OCI-LY3 (cell line): ENCODE measurements at regions not wholly inside any gene's neighbourhood (a gene's known extent, or its start where the extent isn't known, plus 50 kb on each side); places are given as distances from the start of the nearest gene placed in this dataset.

ENCODE experiments used
- H2AFZ ChIP-seq: fragments of 200-600, 300-600 bp; shearing (Covaris generic); 2 replicates; pipeline ENCODE4 v1.6.0; 2014; ENCODE audit warnings: antibody characterized with exemption, low read depth, low read length
- H3K27ac ChIP-seq: fragments of 200-600, 300-600 bp; sonication (generic); 2 replicates; pipeline ENCODE4 v1.5.1; 2014; ENCODE audit warnings: mild to moderate bottlenecking, low read length, moderate library complexity, mixed read lengths
- H3K27me3 ChIP-seq: fragments of 200-600, 300-600 bp; sonication (generic); 2 replicates; pipeline ENCODE4 v1.6.1; 2014; ENCODE audit warnings: low read depth, low read length, mixed read lengths
- H3K36me3 ChIP-seq: fragments of 200-600, 300-600 bp; sonication (generic); replicated peaks from 2 replicates; pipeline ENCODE3; 2014; ENCODE audit warnings: low read depth, low read length, mixed read lengths
- H3K4me1 ChIP-seq: fragments of 300-600, 200-600 bp; sonication (generic); 2 replicates; pipeline ENCODE4 v1.6.1; 2014; ENCODE audit warnings: low read length, mixed read lengths
- H3K4me2 ChIP-seq: fragments of 200-600, 300-600 bp; sonication (generic); 2 replicates; pipeline ENCODE4 v1.6.1; 2014; ENCODE audit warnings: low read length, mixed read lengths
- H3K4me3 ChIP-seq: fragments of 300-600, 200-600 bp; sonication (generic); 2 replicates; pipeline ENCODE4 v1.5.1; 2014; ENCODE audit warnings: antibody characterized with exemption, mild to moderate bottlenecking, low read length, moderate library complexity
- H3K79me2 ChIP-seq: fragments of 300-600, 200-600 bp; shearing (Covaris generic); 2 replicates; pipeline ENCODE4 v1.6.1; 2014; ENCODE audit warnings: mild to moderate bottlenecking, low read length, mixed read lengths
- H3K9ac ChIP-seq: fragments of 300-600, 200-600 bp; shearing (Covaris generic); 2 replicates; pipeline ENCODE4 v1.6.0; 2014; ENCODE audit warnings: mild to moderate bottlenecking, low read length, moderate library complexity
- H3K9me3 ChIP-seq: fragments of 200-600, 300-600 bp; shearing (Covaris generic); 2 replicates; pipeline ENCODE4 v1.6.1; 2014; ENCODE audit warnings: low read length, mixed read lengths; ENCODE audit not compliant: insufficient read depth
- H4K20me1 ChIP-seq: fragments of 200-600, 300-600 bp; sonication (generic); 2 replicates; pipeline ENCODE4 v1.6.1; 2016; ENCODE audit warnings: low read length, mixed read lengths; ENCODE audit not compliant: insufficient read depth
- EZH2phosphoT487 ChIP-seq: fragments of 200-600 bp; shearing (Covaris generic); IDR thresholded peaks from 2 replicates; pipeline ENCODE4 v1.6.1; 2018; ENCODE audit warnings: antibody characterized with exemption, mixed run types, low read depth
- TF ChIP-seq, protein P1 (sequence below): fragments of 200-600, 300-600 bp; sonication (generic); IDR thresholded peaks from 2 replicates; pipeline ENCODE4 v1.5.1; 2014; ENCODE audit warnings: antibody characterized with exemption, low read length, low read depth

DNA sequence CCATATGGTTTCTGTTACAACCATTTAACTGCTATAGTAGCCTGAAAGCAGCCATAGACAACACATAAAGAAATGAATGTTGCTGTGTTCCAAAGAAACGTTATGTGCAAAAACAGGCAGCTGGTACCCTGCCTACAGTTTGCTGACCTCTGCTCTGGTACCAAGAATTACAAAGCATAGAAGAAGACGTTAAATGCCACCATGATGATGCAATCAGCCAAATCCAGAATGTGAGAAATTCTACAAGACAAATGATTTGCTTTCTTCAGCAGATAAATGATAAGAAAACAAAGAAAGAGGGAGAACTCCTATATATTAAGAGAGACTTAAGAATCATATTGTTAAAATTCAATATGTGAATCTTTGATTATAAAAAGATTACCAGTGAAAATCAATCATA lies 97.8 kb upstream of the PDE4B start:
- H3K27me3 ChIP-seq = no peaks in the 10 kb centered on the region
- no peak overlapping the region for H3K9ac ChIP-seq
- no peaks in the 10 kb centered on the region for H3K36me3 ChIP-seq
- no peaks in the 10 kb centered on the region for H4K20me1 ChIP-seq
- no peaks in the 10 kb centered on the region for H3K9me3 ChIP-seq
- no peak overlapping the region for H3K4me3 ChIP-seq
- H3K4me1 ChIP-seq = peaks cover 10% of the 10 kb centered on the region
- no peak for TF ChIP-seq EZH2phosphoT487
- TF ChIP-seq, protein P1, sequence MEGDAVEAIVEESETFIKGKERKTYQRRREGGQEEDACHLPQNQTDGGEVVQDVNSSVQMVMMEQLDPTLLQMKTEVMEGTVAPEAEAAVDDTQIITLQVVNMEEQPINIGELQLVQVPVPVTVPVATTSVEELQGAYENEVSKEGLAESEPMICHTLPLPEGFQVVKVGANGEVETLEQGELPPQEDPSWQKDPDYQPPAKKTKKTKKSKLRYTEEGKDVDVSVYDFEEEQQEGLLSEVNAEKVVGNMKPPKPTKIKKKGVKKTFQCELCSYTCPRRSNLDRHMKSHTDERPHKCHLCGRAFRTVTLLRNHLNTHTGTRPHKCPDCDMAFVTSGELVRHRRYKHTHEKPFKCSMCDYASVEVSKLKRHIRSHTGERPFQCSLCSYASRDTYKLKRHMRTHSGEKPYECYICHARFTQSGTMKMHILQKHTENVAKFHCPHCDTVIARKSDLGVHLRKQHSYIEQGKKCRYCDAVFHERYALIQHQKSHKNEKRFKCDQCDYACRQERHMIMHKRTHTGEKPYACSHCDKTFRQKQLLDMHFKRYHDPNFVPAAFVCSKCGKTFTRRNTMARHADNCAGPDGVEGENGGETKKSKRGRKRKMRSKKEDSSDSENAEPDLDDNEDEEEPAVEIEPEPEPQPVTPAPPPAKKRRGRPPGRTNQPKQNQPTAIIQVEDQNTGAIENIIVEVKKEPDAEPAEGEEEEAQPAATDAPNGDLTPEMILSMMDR = no peak
- no peak overlapping the region for H3K27ac ChIP-seq
- H2AFZ ChIP-seq = no peak overlapping the region
- H3K79me2 ChIP-seq = no peaks in the 10 kb centered on the region
- no peak overlapping the region for H3K4me2 ChIP-seq

DNA sequence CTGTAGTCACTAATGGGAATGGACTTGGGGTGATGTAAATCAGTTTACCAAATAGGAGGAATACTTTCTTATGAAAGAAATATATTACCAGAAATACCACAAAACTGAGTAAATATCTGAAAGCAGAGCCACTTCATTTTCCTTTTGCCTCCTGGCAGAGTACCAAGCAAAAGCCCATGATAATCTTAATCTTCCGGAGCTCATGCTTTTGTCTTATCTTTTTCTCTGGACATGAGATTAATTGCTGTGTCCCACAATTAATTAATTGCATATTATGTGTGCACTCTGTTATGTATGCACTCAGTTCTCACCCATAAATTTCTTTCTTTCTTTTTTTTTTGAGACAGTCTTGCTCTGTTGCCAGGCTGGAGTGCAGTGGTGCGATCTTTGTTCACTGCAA lies 94.1 kb upstream of the PDE4B start:
- TF ChIP-seq EZH2phosphoT487 = no peak
- TF ChIP-seq, protein P1 = no peak
- Histone ChIP-seq H3K4me2 (no peak overlapping the region), H3K4me3 (no peak overlapping the region), H3K4me1 (peaks cover 24% of the 10 kb centered on the region), H2AFZ (no peak overlapping the region), H3K27me3 (no peaks in the 10 kb centered on the region), H3K27ac (no peak overlapping the region), H3K79me2 (no peaks in the 10 kb centered on the region), H3K36me3 (no peaks in the 10 kb centered on the region), H4K20me1 (no peaks in the 10 kb centered on the region), H3K9ac (no peak overlapping the region), H3K9me3 (no peaks in the 10 kb centered on the region)

DNA sequence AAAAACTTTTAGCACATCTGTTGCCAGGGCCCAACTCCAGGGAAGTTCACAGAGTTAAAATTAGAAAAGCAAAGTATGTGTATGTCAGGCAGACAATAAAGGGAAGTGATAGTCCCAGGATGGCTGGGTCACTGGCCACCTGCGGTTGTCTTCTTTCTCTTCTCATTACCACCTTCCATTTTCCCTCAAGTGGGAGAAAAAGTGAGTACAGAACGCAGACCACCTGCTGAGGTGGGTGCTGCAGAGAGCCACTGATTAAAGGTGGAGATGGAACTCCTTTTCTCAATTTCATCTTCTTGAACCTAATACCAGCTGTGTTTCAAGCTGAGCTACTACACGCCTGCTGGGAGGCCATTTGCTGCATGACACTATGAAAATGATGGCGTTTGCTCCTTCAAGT lies 88.8 kb upstream of the PDE4B start:
- TF ChIP-seq, protein P1 = no peak
- no peak for TF ChIP-seq EZH2phosphoT487
- no peaks in the 10 kb centered on the region for H4K20me1 ChIP-seq
- H3K4me2 ChIP-seq = peak overlapping the region; percentile 86
- no peaks in the 10 kb centered on the region for H3K79me2 ChIP-seq
- no peaks in the 10 kb centered on the region for H3K27me3 ChIP-seq
- H3K9me3 ChIP-seq = no peaks in the 10 kb centered on the region
- H3K4me1 ChIP-seq = peaks cover 49% of the 10 kb centered on the region
- peak overlapping the region; percentile 73 for H3K4me3 ChIP-seq
- no peaks in the 10 kb centered on the region for H3K36me3 ChIP-seq
- H3K9ac ChIP-seq = peak overlapping the region; percentile 62
- peak overlapping the region; percentile 75 for H3K27ac ChIP-seq
- peak overlapping the region; percentile 59 for H2AFZ ChIP-seq

DNA sequence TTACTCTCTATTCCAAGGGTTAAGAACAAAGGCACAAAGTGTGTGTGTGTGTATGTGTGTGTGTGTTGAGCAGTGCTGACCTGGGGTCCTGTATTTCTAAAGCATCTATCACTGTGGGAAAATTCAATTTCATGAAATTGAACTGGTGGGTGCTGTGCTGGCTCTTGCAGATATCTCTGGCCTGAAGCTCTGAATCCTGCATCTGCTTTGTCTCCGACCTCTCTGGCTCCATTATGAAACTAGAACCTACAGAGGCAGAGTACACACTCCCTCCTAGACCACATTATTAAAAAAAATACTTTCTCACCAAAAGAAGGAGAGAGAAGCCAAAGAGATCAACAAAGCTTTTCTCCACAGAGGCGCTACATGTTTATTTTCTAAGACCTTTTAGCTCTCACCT lies 88.4 kb upstream of the PDE4B start:
- H3K27ac ChIP-seq = peak overlapping the region; percentile 75
- H3K4me2 ChIP-seq = peak overlapping the region; percentile 86
- TF ChIP-seq EZH2phosphoT487 = no peak
- TF ChIP-seq, protein P1 = no peak
- H3K9ac ChIP-seq = peak overlapping the region; percentile 62
- no peaks in the 10 kb centered on the region for H4K20me1 ChIP-seq
- H3K4me1 ChIP-seq = peaks cover 49% of the 10 kb centered on the region
- no peaks in the 10 kb centered on the region for H3K27me3 ChIP-seq
- H3K79me2 ChIP-seq = no peaks in the 10 kb centered on the region
- no peaks in the 10 kb centered on the region for H3K9me3 ChIP-seq
- peak overlapping the region; percentile 59 for H2AFZ ChIP-seq
- H3K36me3 ChIP-seq = no peaks in the 10 kb centered on the region
- peak overlapping the region; percentile 73 for H3K4me3 ChIP-seq
